ENCODE measurements at regions not wholly inside any gene's neighbourhood (a gene's known extent, or its start where the extent isn't known, plus 50 kb on each side); places are given as distances from the start of the nearest gene placed in this dataset.

DNA sequence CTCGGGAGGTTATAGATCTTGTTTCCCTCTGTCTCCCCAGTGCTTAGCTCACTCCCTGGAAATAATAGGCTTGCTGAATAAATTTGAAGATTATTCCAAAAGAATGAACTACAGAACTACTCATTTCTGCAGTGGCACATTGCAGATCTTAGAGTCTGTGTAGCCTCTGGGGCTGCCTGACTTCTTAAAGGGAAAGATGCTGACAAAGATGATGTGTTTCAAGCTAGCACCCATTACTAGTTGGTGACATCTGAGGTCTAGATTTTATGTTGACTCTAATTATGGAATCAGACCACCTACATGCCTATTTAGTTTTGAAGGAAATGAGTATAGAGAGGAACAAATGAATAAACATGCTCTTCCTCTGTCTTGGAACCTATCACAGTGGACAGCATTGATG is 123.7 kb upstream of the KCNIP4 start:
- no peak for DNase-seq (ENCODE audit: low read depth)
- TF ChIP-seq, protein P1, sequence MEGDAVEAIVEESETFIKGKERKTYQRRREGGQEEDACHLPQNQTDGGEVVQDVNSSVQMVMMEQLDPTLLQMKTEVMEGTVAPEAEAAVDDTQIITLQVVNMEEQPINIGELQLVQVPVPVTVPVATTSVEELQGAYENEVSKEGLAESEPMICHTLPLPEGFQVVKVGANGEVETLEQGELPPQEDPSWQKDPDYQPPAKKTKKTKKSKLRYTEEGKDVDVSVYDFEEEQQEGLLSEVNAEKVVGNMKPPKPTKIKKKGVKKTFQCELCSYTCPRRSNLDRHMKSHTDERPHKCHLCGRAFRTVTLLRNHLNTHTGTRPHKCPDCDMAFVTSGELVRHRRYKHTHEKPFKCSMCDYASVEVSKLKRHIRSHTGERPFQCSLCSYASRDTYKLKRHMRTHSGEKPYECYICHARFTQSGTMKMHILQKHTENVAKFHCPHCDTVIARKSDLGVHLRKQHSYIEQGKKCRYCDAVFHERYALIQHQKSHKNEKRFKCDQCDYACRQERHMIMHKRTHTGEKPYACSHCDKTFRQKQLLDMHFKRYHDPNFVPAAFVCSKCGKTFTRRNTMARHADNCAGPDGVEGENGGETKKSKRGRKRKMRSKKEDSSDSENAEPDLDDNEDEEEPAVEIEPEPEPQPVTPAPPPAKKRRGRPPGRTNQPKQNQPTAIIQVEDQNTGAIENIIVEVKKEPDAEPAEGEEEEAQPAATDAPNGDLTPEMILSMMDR (conservative IDR thresholded peaks at IDR 0.05; ENCODE audit: low read length) = no peak
- H3K4me3 ChIP-seq (ENCODE audit: low read length) = no peak overlapping the region

DNA sequence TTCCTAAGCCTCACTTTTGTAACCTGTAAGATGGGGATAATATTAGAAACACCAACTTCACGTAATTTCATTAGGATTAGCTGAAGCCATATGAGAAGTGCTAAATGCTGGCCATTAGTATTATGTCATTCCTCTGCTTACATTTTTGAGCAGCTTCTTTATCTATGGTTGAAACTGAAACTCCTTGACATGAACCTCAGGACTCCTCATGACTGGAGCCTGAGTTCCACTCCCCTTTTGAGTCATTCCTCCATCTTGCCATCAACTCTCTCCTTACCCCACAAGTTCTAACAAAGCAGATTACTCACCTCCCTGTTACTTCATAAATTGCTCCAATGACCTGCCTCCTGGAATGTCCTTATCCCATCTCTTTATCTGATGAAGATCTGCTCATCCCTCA is 123.2 kb upstream of the KCNIP4 start:
- TF ChIP-seq, protein P1 (conservative IDR thresholded peaks at IDR 0.05; ENCODE audit: low read length) = no peak
- DNase-seq (ENCODE audit: low read depth) = no peak

DNA sequence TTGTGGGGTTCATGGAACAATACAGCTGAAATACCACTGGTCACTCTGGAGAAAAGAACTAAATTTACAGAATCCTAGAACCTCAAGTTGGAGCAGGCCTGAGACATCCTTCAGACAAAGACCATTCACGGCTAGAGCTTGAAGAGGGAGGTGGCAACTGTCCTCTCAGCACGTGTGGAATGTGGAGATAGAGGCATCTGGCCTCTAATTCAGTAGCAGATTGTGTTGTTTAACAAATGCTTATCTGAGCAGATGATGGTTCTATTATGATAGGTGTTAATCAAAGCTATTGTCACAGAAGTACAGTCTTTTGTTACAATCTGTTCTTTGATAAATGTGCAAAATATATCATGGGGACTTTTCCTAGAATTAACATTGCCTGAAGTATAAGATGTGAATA is 121.7 kb upstream of the KCNIP4 start:
- TF ChIP-seq, protein P1 (conservative IDR thresholded peaks at IDR 0.05; ENCODE audit: low read length) = no peak
- no peak overlapping the region for H3K4me3 ChIP-seq (ENCODE audit: low read length)
- DNase-seq (ENCODE audit: low read depth) = no peak

More for the DNA sequence above, 123.2 kb upstream of the KCNIP4 start:
- H3K4me3 ChIP-seq (ENCODE audit: low read length) = no peak overlapping the region

DNA sequence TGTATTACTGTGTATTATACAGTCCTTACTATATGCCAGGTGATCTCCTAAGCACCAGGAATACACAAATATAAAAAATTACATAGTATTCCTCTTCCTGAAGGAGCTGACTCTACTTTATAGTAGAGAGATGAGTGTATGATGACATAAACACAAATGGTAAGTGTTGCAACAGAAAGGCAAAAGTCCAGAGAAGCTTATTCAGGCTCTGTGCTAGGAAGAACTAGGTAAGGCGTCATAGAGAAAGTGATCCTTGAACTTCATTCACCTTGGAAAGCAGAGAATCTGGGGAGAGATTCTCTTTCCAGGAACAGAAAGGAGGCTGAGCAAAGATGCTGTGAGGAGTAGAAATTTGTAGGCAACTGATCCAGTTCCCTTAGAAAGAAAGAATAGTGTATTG is 115.0 kb upstream of the KCNIP4 start:
- no peak for DNase-seq (ENCODE audit: low read depth)
- no peak overlapping the region for H3K4me3 ChIP-seq (ENCODE audit: low read length)
- TF ChIP-seq, protein P1 (conservative IDR thresholded peaks at IDR 0.05; ENCODE audit: low read length) = no peak

DNA sequence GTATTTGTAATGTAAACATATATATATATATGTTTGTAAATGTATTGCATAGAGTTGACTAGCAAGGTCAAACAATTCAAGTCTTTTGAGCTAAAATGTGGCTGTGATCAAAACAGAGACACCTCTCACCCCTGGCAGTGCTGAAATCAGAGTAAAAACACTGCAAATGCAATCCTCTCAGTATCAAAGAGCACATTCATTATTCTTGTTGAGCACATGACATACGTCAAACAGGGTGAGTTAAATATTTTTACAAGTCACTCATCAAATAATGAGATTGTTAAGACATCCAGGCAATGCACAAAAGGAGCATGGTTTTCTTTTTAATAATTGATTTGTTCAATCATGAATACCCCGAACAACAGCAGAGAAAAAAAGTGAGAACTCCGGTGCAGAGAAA is 114.1 kb upstream of the KCNIP4 start:
- DNase-seq (ENCODE audit: low read depth) = no peak
- H3K4me3 ChIP-seq (ENCODE audit: low read length) = no peak overlapping the region
- TF ChIP-seq, protein P1 (conservative IDR thresholded peaks at IDR 0.05; ENCODE audit: low read length) = no peak

DNA sequence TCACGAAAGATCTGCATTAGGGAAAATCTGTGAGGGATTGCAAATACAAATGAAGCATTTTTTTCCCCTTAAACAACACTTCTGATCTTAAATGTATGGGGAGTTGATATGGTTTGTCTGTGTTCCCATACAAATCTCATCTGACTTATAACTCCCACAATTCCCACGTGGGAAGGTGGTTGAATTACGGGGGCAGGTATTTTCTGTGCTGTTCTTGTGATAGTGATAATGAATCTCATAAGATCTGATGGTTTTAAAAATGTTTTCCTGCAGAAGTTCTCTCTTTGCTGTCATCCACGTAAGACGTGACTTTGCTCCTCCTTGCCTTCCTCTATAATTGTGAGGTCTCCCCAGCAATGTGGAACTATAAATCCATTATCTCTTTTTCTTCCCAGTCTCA is 107.4 kb upstream of the KCNIP4 start:
- DNase-seq (ENCODE audit: low read depth) = no peak
- TF ChIP-seq, protein P1 (conservative IDR thresholded peaks at IDR 0.05; ENCODE audit: low read length) = no peak
- no peak overlapping the region for H3K4me3 ChIP-seq (ENCODE audit: low read length)

DNA sequence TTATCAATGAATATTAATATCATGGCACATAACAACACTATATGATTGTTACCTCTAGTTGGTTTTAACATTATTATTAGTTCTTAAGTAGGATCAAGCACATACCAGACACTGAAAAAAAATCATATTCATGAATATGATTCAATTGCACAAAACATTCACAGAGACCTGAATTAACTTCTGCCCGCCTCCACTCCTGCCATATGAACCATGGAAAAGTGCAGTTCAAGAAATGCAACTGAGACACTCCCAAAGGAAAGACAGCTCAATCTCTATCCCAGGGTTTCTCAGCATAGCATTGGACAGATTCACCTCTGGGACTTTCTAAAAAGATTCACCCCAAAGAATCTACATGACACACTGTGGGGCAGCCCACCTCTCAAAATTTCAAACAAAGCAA is 103.5 kb upstream of the KCNIP4 start:
- no peak overlapping the region for H3K4me3 ChIP-seq (ENCODE audit: low read length)
- TF ChIP-seq, protein P1 (conservative IDR thresholded peaks at IDR 0.05; ENCODE audit: low read length) = no peak
- DNase-seq (ENCODE audit: low read depth) = no peak
